HepG2 (cell line): ENCODE measurements at regions not wholly inside any gene's neighbourhood (a gene's known extent, or its start where the extent isn't known, plus 50 kb on each side); places are given as distances from the start of the nearest gene placed in this dataset.

Experiments
- ATAC-seq: fragments of 200-7000 bp; cut with Tn5 transposase; 3 replicates; pipeline ENCODE4 v1.9.1; 2020; ENCODE audit warnings: mild to moderate bottlenecking, moderate library complexity
- BruUV-seq: library from RNA; stranded (reverse); fragments of 400-500 nt; replicated peaks from 2 replicates; lab custom pipeline; 2021; lab: Mats Ljungman, UMichigan
- CTCF ChIA-PET: fragments of 300-600 bp; formaldehyde crosslinking; extraction: SDS; loops from one replicate; lab custom pipeline; 2021; ENCODE audit warnings: low total read pairs, inconsistent platforms, low intra/inter-chr PET ratio; lab: Yijun Ruan, JAX
- POLR2A ChIA-PET: fragments of 350-600 bp; sonication (Branson Sonifier 250); formaldehyde crosslinking; loops from one replicate; lab custom pipeline; 2020; ENCODE audit warnings: antibody characterized with exemption, inconsistent platforms; lab: Yijun Ruan, JAX
- DNase-seq: peaks from one replicate; pipeline ENCODE4 v3.0.0-alpha.2; 2015; ENCODE audit warnings: low spot score
- FAIRE-seq: peaks from 3 replicates; lab custom pipeline; 2011; peaks lifted over from hg19 to GRCh38; lab: Jason Lieb, UNC
- H2AFZ ChIP-seq: one replicate; pipeline ENCODE4 v1.6.1; 2011; ENCODE audit warnings: low read length, inconsistent platforms
- H3K27ac ChIP-seq: fragments of 300-600 bp; 3 replicates; pipeline ENCODE4 v1.8.0; 2011; ENCODE audit warnings: mixed run types, mild to moderate bottlenecking, mixed read lengths, low read length, inconsistent platforms; ENCODE audit not compliant: insufficient read depth; ENCODE audit errors: extremely low read length
- H3K27me3 ChIP-seq, 2 experiments: fragments of 200-600 bp in 1 of 2; 2 replicates in 1 of 2; 3 replicates in 1 of 2; pipeline versions ENCODE4 v1.6.0 to v1.8.0; 2011; ENCODE audit warnings: low read length in 2 of 2, mild to moderate bottlenecking in 2 of 2, moderate library complexity in 2 of 2, inconsistent platforms in 1 of 2; ENCODE audit not compliant: insufficient read depth in 2 of 2, control insufficient read depth in 1 of 2
- H3K36me3 ChIP-seq, 2 experiments: fragments of 200-600 bp in 1 of 2; replicated peaks in 1 of 2; 2 replicates in 1 of 2; 3 replicates in 1 of 2; pipeline versions ENCODE4 v1.5.1 to v1.8.0; 2011; ENCODE audit warnings: low read length in 2 of 2, inconsistent platforms in 1 of 2; ENCODE audit not compliant: insufficient read depth in 2 of 2, control insufficient read depth in 1 of 2
- H3K4me1 ChIP-seq: 2 replicates; pipeline ENCODE4 v1.5.1; 2012; ENCODE audit warnings: low read length, inconsistent platforms; ENCODE audit not compliant: insufficient read depth
- H3K4me2 ChIP-seq: 2 replicates; pipeline ENCODE4 v1.6.0; 2011; ENCODE audit warnings: low read depth, low read length, inconsistent platforms
- H3K4me3 ChIP-seq, 3 experiments: fragments of 200-600 bp in 1 of 3; sonication (generic), shearing (Covaris generic) in 1 of 3; replicated peaks in 1 of 3; 2 replicates each; pipeline ENCODE4 v1.5.1; 2011 to 2016; ENCODE audit warnings: low read length in 3 of 3, inconsistent platforms in 2 of 3, low read depth in 2 of 3, mild to moderate bottlenecking in 2 of 3, control low read depth in 1 of 3, mixed read lengths in 1 of 3; ENCODE audit not compliant: insufficient read depth in 1 of 3
- H3K79me2 ChIP-seq: one replicate; pipeline ENCODE4 v1.6.1; 2011; ENCODE audit warnings: low read length, inconsistent platforms; ENCODE audit not compliant: insufficient read depth
- H3K9ac ChIP-seq: 2 replicates; pipeline ENCODE4 v1.6.0; 2011; ENCODE audit warnings: mild to moderate bottlenecking, low read depth, low read length, inconsistent platforms; ENCODE audit not compliant: insufficient read depth
- H3K9me3 ChIP-seq: 2 replicates; pipeline ENCODE4 v1.5.1; 2012; ENCODE audit warnings: mild to moderate bottlenecking, low read length
- H4K20me1 ChIP-seq: 2 replicates; pipeline ENCODE4 v1.6.0; 2011; ENCODE audit warnings: inconsistent platforms, mild to moderate bottlenecking, low read length, moderate library complexity; ENCODE audit not compliant: insufficient read depth
- CCDC6 ChIP-seq: sonication (generic); formaldehyde crosslinking; IDR thresholded peaks from 2 replicates; pipeline ENCODE4 v1.8.1; 2022; ENCODE audit warnings: mild to moderate bottlenecking, missing genetic modification reagents, moderate library complexity
- FOSL2 ChIP-seq: sonication (generic); formaldehyde crosslinking; IDR thresholded peaks from 2 replicates; pipeline ENCODE4 v1.4.0; 2020; ENCODE audit warnings: missing genetic modification reagents
- HOXA9 ChIP-seq: sonication (generic); formaldehyde crosslinking; IDR thresholded peaks from 2 replicates; pipeline ENCODE4 v1.8.1; 2022; ENCODE audit warnings: missing genetic modification reagents, mild to moderate bottlenecking, moderate library complexity, borderline replicate concordance
- KMT2A ChIP-seq: sonication (generic); formaldehyde crosslinking; IDR thresholded peaks from 2 replicates; pipeline ENCODE4 v1.4.0; 2020; ENCODE audit warnings: missing genetic modification reagents
- MAFF ChIP-seq: IDR thresholded peaks from 2 replicates; pipeline ENCODE4 v1.6.1; 2011; ENCODE audit warnings: low read depth, low read length, improper control_type of control experiment
- MAFK ChIP-seq, 2 experiments: IDR thresholded peaks in 1 of 2; conservative IDR thresholded peaks in 1 of 2; 2 replicates each; pipeline ENCODE4 v1.6.1; 2011; ENCODE audit warnings: improper control_type of control experiment in 2 of 2, low read length in 2 of 2
- PHB2 ChIP-seq: fragments of 450-650 bp; IDR thresholded peaks from 2 replicates; pipeline ENCODE4 v1.6.1; 2018; ENCODE audit not compliant: partially characterized antibody
- SALL1 ChIP-seq: sonication (generic); formaldehyde crosslinking; IDR thresholded peaks from 2 replicates; pipeline ENCODE4 v1.8.0; 2022; ENCODE audit warnings: mild to moderate bottlenecking, missing genetic modification reagents
- SKI ChIP-seq: fragments of 450-650 bp; IDR thresholded peaks from one replicate; pipeline ENCODE4 v1.6.1; 2018; ENCODE audit warnings: mild to moderate bottlenecking; ENCODE audit not compliant: partially characterized antibody
- SP4 ChIP-seq: sonication (generic); formaldehyde crosslinking; IDR thresholded peaks from 2 replicates; pipeline ENCODE4 v1.8.1; 2023; ENCODE audit warnings: mild to moderate bottlenecking, missing genetic modification reagents
- TFE3 ChIP-seq: IDR thresholded peaks from 2 replicates; pipeline ENCODE4 v1.6.1; 2016
- TOE1 ChIP-seq: sonication (generic); formaldehyde crosslinking; IDR thresholded peaks from 2 replicates; pipeline ENCODE4 v1.4.0; 2020; ENCODE audit warnings: mild to moderate bottlenecking, missing genetic modification reagents
- ZC3H13 ChIP-seq: sonication (generic); formaldehyde crosslinking; IDR thresholded peaks from 2 replicates; pipeline ENCODE4 v1.8.1; 2023; ENCODE audit warnings: mild to moderate bottlenecking, missing genetic modification reagents, moderate library complexity
- ZC3H4 ChIP-seq: sonication (generic); formaldehyde crosslinking; IDR thresholded peaks from 2 replicates; pipeline ENCODE4 v1.4.0; 2020; ENCODE audit warnings: missing genetic modification reagents, borderline replicate concordance
- ZFAT ChIP-seq: sonication (generic); formaldehyde crosslinking; conservative IDR thresholded peaks from 2 replicates; pipeline ENCODE4 v1.8.1; 2023; ENCODE audit warnings: missing genetic modification reagents, inconsistent platforms
- ZNF317 ChIP-seq: sonication (generic); formaldehyde crosslinking; IDR thresholded peaks from 2 replicates; pipeline ENCODE4 v1.5.0; 2020; ENCODE audit warnings: mild to moderate bottlenecking, missing genetic modification reagents
- ZNF430 ChIP-seq: sonication (generic); formaldehyde crosslinking; IDR thresholded peaks from 2 replicates; pipeline ENCODE4 v1.9.0; 2021; ENCODE audit warnings: mild to moderate bottlenecking, missing genetic modification reagents
- ZNF891 ChIP-seq: sonication (generic); formaldehyde crosslinking; IDR thresholded peaks from 2 replicates; pipeline ENCODE4 v1.5.0; 2020; ENCODE audit warnings: mild to moderate bottlenecking, missing genetic modification reagents
- WGBS: methylation state at CpG from one replicate; pipeline ENCODE4 v1.1.6; 2017; ENCODE audit warnings: low lambda C conversion rate; 5-methylcytosine and 5-hydroxymethylcytosine counted together
- in situ Hi-C: cut with HindIII; loops from 2 replicates; pipeline ENCODE4 v1.10.0; 2017; ENCODE audit warnings: low pct_unique_long_range_greater_than_20kb; ENCODE audit not compliant: extremely low pct_ligation_motif_present
- intact Hi-C: fragments of 100-400 bp; cut with micrococcal nuclease; formaldehyde crosslinking; loops from one replicate; pipeline ENCODE4 v1.10.0; 2022; ENCODE audit not compliant: unreplicated experiment

GRCh38 chr10:4108693-4109092, 323.7 kb upstream of the KLF6 start:
- CTCF ChIA-PET, result no interaction called here

GRCh38 chr10:4107285-4107851, 322.4 kb upstream of the KLF6 start:
- H3K27me3 ChIP-seq, result 0 out of 5 replicates have a peak, but pooled peaks cover 0 to 5% of the 10 kb centered on the region in 2 experiments
- ATAC-seq (no peak), FAIRE-seq (no peak), DNase-seq (no peak)
- no peaks in the 10 kb centered on the region for H3K79me2 ChIP-seq
- H3K9ac ChIP-seq, result no peak overlapping the region
- in situ Hi-C loops (no loop called here), intact Hi-C loops (no loop called here)
- H3K9me3 ChIP-seq, result no peaks in the 10 kb centered on the region
- no peaks in the 10 kb centered on the region for H3K36me3 ChIP-seq
- no peak overlapping the region for H2AFZ ChIP-seq
- POLR2A ChIA-PET, result no interaction called here
- H3K4me3 ChIP-seq, result no peak overlapping the region
- H3K27ac ChIP-seq, result no peak overlapping the region
- 32% methylated on average over 6 of the region's 6 CpGs for WGBS
- H3K4me1 ChIP-seq, result no peaks in the 10 kb centered on the region
- BruUV-seq, result no TSS peak
- H3K4me2 ChIP-seq, result no peak overlapping the region
- CTCF ChIA-PET, result no interaction called here
- peak; percentile 31; the same call in 1 of the 2 replicates for TF ChIP-seq MAFF
- no peak for TF ChIP-seq ZC3H4 (CRISPR knock-in tag)
- no peak for TF ChIP-seq ZNF317 (CRISPR knock-in tag)
- TF ChIP-seq MAFK (conservative IDR thresholded peaks at IDR 0.05 in 1 of 2, IDR thresholded peaks at IDR 0.05 in 1 of 2; ENCODE audit: low read length in 2 of 2), result peak; percentile 23 to 52; a peak in 2 of 4 replicates
- no peak for TF ChIP-seq HOXA9 (CRISPR knock-in tag)
- TF ChIP-seq TOE1, result no peak
- TF ChIP-seq ZFAT (CRISPR knock-in tag), result no peak
- TF ChIP-seq ZC3H13 (CRISPR knock-in tag), result no peak
- no peak for TF ChIP-seq SP4 (CRISPR knock-in tag)
- no peak for TF ChIP-seq FOSL2
- H4K20me1 ChIP-seq, result no peaks in the 10 kb centered on the region

More at GRCh38 chr10:4108693-4109092, 323.7 kb upstream of the KLF6 start:
- Histone ChIP-seq H3K4me1 (no peaks in the 10 kb centered on the region), H3K4me2 (no peak overlapping the region), H3K79me2 (no peaks in the 10 kb centered on the region), H3K9ac (no peak overlapping the region), H3K27ac (no peak overlapping the region), H3K4me3 (no peak overlapping the region), H3K36me3 (no peaks in the 10 kb centered on the region)
- no peak for ATAC-seq
- WGBS, result 1% methylated on average over 4 of the region's 4 CpGs
- intact Hi-C loops, result no loop called here
- in situ Hi-C loops, result no loop called here
- no peak for DNase-seq
- TF ChIP-seq KMT2A (CRISPR knock-in tag) (no peak), CCDC6 (no peak), ZNF430 (CRISPR knock-in tag) (no peak), ZNF891 (CRISPR knock-in tag) (no peak), TFE3 (CRISPR knock-in tag) (no peak), PHB2 (no peak), SALL1 (CRISPR knock-in tag) (no peak), SKI (no peak)
- TF ChIP-seq, all 625 proteins: peak for 0
- POLR2A ChIA-PET, result no interaction called here
- Histone ChIP-seq H3K9me3 (no peaks in the 10 kb centered on the region), H2AFZ (no peak overlapping the region), H3K27me3 (0 out of 5 replicates have a peak, but pooled peaks cover 0 to 5% of the 10 kb centered on the region in 2 experiments), H4K20me1 (no peaks in the 10 kb centered on the region)
- FAIRE-seq, result no peak
- no TSS peak for BruUV-seq
